ENCODE measurements at regions not wholly inside any gene's neighbourhood (a gene's known extent, or its start where the extent isn't known, plus 50 kb on each side); places are given as distances from the start of the nearest gene placed in this dataset.

DNA sequence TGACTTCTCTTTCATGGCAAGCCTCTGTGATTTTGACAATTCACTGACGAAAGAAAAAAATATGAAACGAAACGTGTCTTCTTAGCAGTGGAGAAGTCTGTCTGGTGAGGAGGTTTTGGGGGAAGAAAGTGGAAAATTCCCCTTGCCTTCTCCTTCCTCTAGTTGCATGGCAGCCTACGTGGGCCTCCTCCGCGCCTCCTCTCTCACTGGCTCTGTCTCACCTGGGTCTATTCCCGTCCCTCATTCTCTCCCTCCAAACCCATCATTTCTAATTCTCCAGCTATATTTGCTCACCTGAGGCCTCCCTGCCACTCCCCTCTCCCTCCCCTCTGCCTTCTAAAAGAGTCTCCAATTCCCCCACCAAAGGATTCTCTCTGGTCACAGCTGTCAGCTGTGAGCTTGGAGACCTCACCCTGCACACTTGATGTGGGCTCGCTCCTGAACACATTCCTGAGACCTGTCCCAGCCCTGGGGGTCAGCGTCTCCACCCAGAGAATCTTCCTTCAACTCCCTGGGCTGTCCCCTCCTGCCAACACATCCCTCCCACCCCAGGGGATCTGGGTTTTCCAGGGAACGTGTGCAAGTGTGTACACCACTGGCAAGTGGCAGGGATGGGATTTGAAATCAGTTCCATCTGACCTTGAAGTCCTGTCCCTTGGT lies 159.6 kb upstream of the PMEPA1 start:
- DNase-seq (ENCODE audit: missing footprints) (no peak), ATAC-seq (no peak)
- intact Hi-C loops (cut with DNase I): no loop called here

- intact Hi-C loops (cut with DNase I): no loop called here
- DNase-seq (ENCODE audit: missing footprints) (peak; percentile 60), ATAC-seq (no peak)
Measured at GRCh38 chr20:57868310-57868709, 158.5 kb upstream of the PMEPA1 start.

- intact Hi-C loops (cut with DNase I): no loop called here
- ATAC-seq (no peak), DNase-seq (ENCODE audit: missing footprints) (no peak)
Measured at GRCh38 chr20:57867807-57868206, 158.0 kb upstream of the PMEPA1 start.

GRCh38 chr20:57867181-57867803 lies 157.5 kb upstream of the PMEPA1 start:
- ATAC-seq: no peak
- intact Hi-C loops (cut with DNase I): no loop called here
- no peak for DNase-seq (ENCODE audit: missing footprints)

DNA sequence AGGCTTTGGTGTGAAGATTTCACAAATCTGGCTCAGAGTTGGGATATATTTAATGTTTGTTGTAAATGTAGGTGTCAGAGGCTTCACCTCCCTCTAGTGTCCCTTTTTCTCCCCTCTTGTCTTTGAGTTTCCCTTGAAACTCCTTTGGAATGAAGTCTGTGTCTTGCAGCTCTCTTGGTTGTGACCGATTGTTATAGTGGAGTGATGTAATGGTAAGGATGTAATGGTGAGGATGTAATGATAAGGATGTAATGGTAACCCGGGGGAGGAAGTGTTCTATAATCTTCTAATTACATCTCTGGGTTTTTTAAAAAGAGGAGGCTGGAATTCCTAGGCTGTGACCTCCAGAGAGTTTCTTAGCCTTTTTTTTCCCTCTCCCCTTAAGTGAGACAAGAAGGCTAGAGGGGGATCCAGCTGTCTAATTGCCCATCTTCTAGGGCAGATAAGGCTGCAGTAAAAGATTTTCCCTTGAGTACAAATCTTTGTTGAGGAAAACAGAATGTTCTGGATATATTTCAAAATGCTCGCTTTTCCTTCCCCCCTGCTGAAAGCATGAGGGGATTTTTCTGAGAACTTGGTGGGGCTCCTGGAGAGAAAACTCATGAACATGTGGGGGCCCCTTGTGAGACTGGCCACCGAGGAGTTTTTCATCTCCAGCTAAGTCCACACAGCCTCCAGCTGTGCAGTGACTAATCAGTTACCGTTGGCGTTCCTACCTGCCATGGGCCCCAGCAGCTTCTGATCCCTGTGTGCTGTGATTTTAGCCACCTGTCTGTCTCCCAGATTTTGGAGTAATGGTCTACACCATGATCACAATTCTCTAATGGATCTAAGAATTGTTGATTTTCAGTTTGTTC lies 156.7 kb upstream of the PMEPA1 start:
- intact Hi-C loops (cut with DNase I): no loop called here
- peak; percentile 90 for ATAC-seq
- no peak for DNase-seq (ENCODE audit: missing footprints)

GRCh38 chr20:57865266-57865665 lies 155.5 kb upstream of the PMEPA1 start:
- no peak for ATAC-seq

DNA sequence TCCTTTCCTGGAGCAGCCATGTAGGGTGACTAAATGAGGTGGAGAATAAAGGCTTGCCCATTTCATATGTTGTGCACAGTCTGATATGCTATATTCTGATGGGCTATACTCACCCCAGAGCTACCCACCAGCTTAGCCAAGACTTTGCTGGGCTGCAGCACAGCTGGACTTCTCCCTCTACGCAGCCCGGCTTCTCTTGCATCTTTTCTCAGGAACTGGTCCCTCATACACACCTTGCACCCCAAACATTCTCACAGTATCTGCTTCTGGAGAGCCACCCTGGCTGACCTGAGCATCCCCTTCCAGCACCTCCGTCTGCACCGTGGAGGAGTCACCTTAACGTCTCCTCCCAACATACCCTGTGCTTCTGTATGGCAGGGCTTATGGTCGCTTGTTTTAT lies 150.8 kb upstream of the PMEPA1 start:
- intact Hi-C loops (cut with DNase I): no loop called here
- no peak for ATAC-seq
- no peak for DNase-seq (ENCODE audit: missing footprints)

More at GRCh38 chr20:57865266-57865665, 155.5 kb upstream of the PMEPA1 start:
- intact Hi-C loops (cut with DNase I): no loop called here
- no peak for DNase-seq (ENCODE audit: missing footprints)

- no peak for DNase-seq (ENCODE audit: missing footprints)
- intact Hi-C loops (cut with DNase I): loop anchor here (10.0 kb wide), 1 partner anchor 127 kb away; no protein-coding TSS in a partner anchor
- no peak for ATAC-seq
Measured at GRCh38 chr20:57857969-57858368, 148.2 kb upstream of the PMEPA1 start.

GRCh38 chr20:57857118-57857517 lies 147.3 kb upstream of the PMEPA1 start:
- ATAC-seq (no peak), DNase-seq (ENCODE audit: missing footprints) (no peak)
- intact Hi-C loops (cut with DNase I): loop anchor here (10.0 kb wide), 1 partner anchor 128 kb away; no protein-coding TSS in a partner anchor

GRCh38 chr20:57856658-57857057 lies 146.8 kb upstream of the PMEPA1 start:
- ATAC-seq (no peak), DNase-seq (ENCODE audit: missing footprints) (no peak)
- intact Hi-C loops (cut with DNase I): loop anchor here (10.0 kb wide), 1 partner anchor 128 kb away; no protein-coding TSS in a partner anchor

DNA sequence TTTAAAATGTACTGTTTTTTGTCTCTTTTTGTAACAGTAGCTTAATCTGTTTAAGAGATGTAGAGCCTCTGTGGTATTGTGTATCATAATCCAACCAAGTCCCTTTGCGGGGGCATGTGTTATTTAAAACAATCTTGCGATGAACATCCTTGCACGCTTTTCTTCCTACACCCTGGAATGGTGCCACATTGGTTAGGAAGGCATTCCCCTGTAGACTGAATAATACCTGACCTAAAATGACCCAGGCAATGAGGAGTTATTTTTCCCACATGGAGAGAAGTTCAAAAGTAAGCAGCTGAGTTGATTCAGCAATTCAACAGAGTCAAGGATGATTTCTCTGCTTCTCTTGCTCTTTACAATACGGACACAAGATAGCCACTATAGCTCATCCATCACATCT lies 142.0 kb upstream of the PMEPA1 start:
- no peak for ATAC-seq
- intact Hi-C loops (cut with DNase I): loop anchor here (10.0 kb wide), 1 partner anchor 133 kb away; no protein-coding TSS in a partner anchor
- no peak for DNase-seq (ENCODE audit: missing footprints)

DNA sequence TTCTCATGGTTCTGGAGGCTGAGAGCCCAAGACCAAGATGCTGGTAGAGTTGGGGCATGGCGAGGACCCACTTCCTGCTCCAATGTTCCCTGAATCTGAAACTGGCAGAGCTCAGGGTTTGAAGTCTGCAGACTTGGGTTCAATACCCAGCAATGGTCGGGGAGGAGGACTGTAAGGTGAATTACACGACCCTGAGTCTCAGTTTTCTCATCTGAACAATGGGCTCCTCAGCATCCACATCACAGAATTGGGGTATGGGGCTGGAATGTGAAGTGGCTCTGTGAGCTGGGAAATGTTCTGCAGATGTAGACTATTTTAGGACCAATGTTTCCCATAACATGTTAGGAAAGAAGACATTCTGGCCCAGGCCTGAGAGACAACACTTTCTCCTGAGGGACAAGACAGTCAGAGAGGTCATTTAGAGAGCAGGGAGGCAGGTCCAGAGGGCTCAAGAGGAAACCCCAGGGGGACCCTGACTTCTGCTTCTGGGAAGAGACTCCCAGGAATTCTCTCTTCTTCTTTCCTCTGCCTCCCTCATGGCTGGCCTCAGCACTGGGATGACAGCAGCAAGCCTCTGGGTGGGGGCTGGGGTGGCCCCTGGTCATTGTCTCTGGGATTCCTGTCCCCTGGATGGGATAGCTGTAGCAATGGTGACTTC lies 141.3 kb upstream of the PMEPA1 start:
- intact Hi-C loops (cut with DNase I): loop anchor here (10.0 kb wide), 1 partner anchor 134 kb away; no protein-coding TSS in a partner anchor
- peak; percentile 63 for ATAC-seq
- DNase-seq (ENCODE audit: missing footprints): no peak

GRCh38 chr20:57849521-57850215 lies 139.9 kb upstream of the PMEPA1 start:
- no peak for ATAC-seq
- intact Hi-C loops (cut with DNase I): loop anchor here (10.0 kb wide), 1 partner anchor 135 kb away; no protein-coding TSS in a partner anchor
- no peak for DNase-seq (ENCODE audit: missing footprints)

- ATAC-seq (no peak), DNase-seq (ENCODE audit: missing footprints) (no peak)
- intact Hi-C loops (cut with DNase I): no loop called here
Measured at GRCh38 chr20:57849121-57849520, 139.3 kb upstream of the PMEPA1 start.

GRCh38 chr20:57848282-57848681 lies 138.5 kb upstream of the PMEPA1 start:
- ATAC-seq: no peak
- intact Hi-C loops (cut with DNase I): no loop called here

GRCh38 chr20:57847104-57847503 lies 137.3 kb upstream of the PMEPA1 start:
- intact Hi-C loops (cut with DNase I): no loop called here
- ATAC-seq: no peak
- DNase-seq (ENCODE audit: missing footprints): no peak

More at GRCh38 chr20:57848282-57848681, 138.5 kb upstream of the PMEPA1 start:
- no peak for DNase-seq (ENCODE audit: missing footprints)

DNA sequence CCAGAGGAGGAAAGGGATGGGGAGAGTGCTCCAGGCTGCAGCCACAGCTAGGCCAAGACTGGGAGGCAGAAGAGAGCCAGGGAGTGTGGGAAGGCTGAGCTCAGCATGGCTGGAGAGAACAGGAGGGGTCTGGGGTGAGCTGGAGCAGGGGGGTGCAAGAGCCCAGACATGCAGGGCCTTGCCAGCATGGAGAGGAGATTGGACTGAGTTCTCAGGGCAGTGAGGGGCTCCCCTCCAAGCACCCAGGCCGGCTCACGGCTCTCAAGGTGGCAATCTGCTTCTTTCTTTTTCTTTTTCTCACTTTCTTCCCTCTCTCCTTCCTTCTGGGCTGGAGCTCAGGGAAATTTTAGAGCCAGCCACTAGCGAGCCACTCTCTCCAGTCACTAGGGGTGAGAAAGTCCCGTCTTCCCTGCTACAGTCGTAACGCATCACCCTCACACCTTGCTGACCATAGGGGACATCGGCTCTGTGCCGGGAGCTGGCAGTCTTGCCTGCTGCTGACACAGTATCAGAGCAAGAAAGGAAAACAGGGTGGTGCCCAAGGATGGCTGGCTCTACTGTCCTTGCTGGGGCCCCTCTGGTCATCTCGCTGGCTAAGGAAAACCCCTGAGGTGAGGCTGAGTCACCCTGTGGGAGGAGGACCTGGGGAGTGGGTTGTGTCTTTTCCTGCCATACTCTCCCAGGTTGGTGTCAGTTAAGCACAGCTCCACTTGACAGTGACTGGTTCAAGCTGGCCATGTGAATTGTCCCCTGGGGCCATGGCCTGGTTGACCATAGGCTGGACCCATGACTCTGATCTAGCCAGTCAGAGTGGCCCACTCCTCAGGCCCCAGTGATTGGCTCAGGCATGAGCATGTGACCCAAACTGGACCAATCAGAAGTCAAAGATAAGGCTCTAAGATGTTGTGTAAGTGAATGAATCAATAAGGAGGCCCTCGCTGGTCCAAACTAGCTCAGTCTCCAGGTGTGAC lies 135.1 kb upstream of the PMEPA1 start:
- intact Hi-C loops (cut with DNase I): no loop called here

More for the DNA sequence above, 135.1 kb upstream of the PMEPA1 start:
- DNase-seq (ENCODE audit: missing footprints): no peak
- peak; percentile 20 for ATAC-seq
